GM21360 (cell line): ENCODE measurements at regions not wholly inside any gene's neighbourhood (a gene's known extent, or its start where the extent isn't known, plus 50 kb on each side); places are given as distances from the start of the nearest gene placed in this dataset.

Experiments
- ATAC-seq: cut with Tn5 transposase; IDR thresholded peaks from one replicate; pipeline ENCODE4 v1.9.1; 2021; ENCODE audit warnings: mild to moderate bottlenecking, moderate library complexity; ENCODE audit not compliant: unreplicated experiment

GRCh38 chr5:74054641-74055421 lies 428.8 kb downstream of the ARHGEF28 start:
- ATAC-seq: no peak

- no peak for ATAC-seq
These were observed 428.1 kb downstream of the ARHGEF28 start for GRCh38 chr5:74054139-74054538.

- ATAC-seq: no peak
These were observed 426.6 kb downstream of the ARHGEF28 start for GRCh38 chr5:74052441-74053221.

- no peak for ATAC-seq
These were observed 425.1 kb downstream of the ARHGEF28 start for GRCh38 chr5:74051076-74051475.

- ATAC-seq: no peak
These were observed 418.9 kb downstream of the ARHGEF28 start for GRCh38 chr5:74044936-74045335.

GRCh38 chr5:74042959-74043358 lies 417.0 kb downstream of the ARHGEF28 start:
- ATAC-seq: no peak

GRCh38 chr5:74042559-74042958 lies 416.6 kb downstream of the ARHGEF28 start:
- ATAC-seq: no peak

GRCh38 chr5:74041913-74042312 lies 415.9 kb downstream of the ARHGEF28 start:
- no peak for ATAC-seq

GRCh38 chr5:74040811-74041491 lies 415.0 kb downstream of the ARHGEF28 start:
- ATAC-seq: no peak

- ATAC-seq: no peak
These were observed 414.1 kb downstream of the ARHGEF28 start for GRCh38 chr5:74040065-74040551.

GRCh38 chr5:74037321-74037720 lies 411.3 kb downstream of the ARHGEF28 start:
- no peak for ATAC-seq

GRCh38 chr5:74035521-74035937 lies 409.5 kb downstream of the ARHGEF28 start:
- peak; percentile 77 for ATAC-seq

- ATAC-seq: no peak
These were observed 408.7 kb downstream of the ARHGEF28 start for GRCh38 chr5:74034733-74035132.

- ATAC-seq: no peak
These were observed 406.6 kb downstream of the ARHGEF28 start for GRCh38 chr5:74032617-74033016.

- ATAC-seq: no peak
These were observed 405.5 kb downstream of the ARHGEF28 start for GRCh38 chr5:74031536-74031935.

- ATAC-seq: no peak
These were observed 404.8 kb downstream of the ARHGEF28 start for GRCh38 chr5:74030821-74031220.

- ATAC-seq: no peak
These were observed 404.4 kb downstream of the ARHGEF28 start for GRCh38 chr5:74030371-74030770.

- ATAC-seq: no peak
These were observed 403.0 kb downstream of the ARHGEF28 start for GRCh38 chr5:74028976-74029375.

GRCh38 chr5:74028406-74028805 lies 402.4 kb downstream of the ARHGEF28 start:
- ATAC-seq: no peak

GRCh38 chr5:74027732-74028338 lies 401.8 kb downstream of the ARHGEF28 start:
- ATAC-seq: no peak

GRCh38 chr5:74026310-74026709 lies 400.3 kb downstream of the ARHGEF28 start:
- ATAC-seq: no peak
